GM12891 (cell line): ENCODE measurements at regions not wholly inside any gene's neighbourhood (a gene's known extent, or its start where the extent isn't known, plus 50 kb on each side); places are given as distances from the start of the nearest gene placed in this dataset.

ENCODE experiments used
- POLR2A ChIP-seq: IDR thresholded peaks from 2 replicates; pipeline ENCODE4 v1.6.1; 2011; ENCODE audit warnings: low read depth, low read length, control low read depth
- POU2F2 ChIP-seq: IDR thresholded peaks from 2 replicates; pipeline ENCODE4 v1.6.1; 2011; ENCODE audit warnings: low read depth, mild to moderate bottlenecking, control low read depth, low read length, moderate library complexity
- SPI1 ChIP-seq: IDR thresholded peaks from 2 replicates; pipeline ENCODE4 v1.6.1; 2011; ENCODE audit warnings: low read depth, low read length, control low read depth
- TAF1 ChIP-seq: IDR thresholded peaks from 2 replicates; pipeline ENCODE4 v1.6.1; 2011; ENCODE audit warnings: low read depth, low read length, control low read depth

GRCh38 chr7:125055376-125055775 is 125.8 kb upstream of the POT1 start:
- TF ChIP-seq TAF1 (no peak), POLR2A (no peak), POU2F2 (no peak), SPI1 (no peak)
